Breast epithelium (tissue), 4 donors: ENCODE measurements at regions not wholly inside any gene's neighbourhood (a gene's known extent, or its start where the extent isn't known, plus 50 kb on each side); places are given as distances from the start of the nearest gene placed in this dataset.

ENCODE experiments used
- DNase-seq, 2 donors: peaks; one replicate each; pipeline ENCODE4 v3.0.0-alpha.2; 2019; ENCODE audit warnings: low spot score in 2 of 2
- H3K27ac ChIP-seq, 2 donors: fragments of 200-600 bp; sonication (generic) in 1 of 2; one replicate each; pipeline ENCODE4 v1.5.1; 2016 to 2019; ENCODE audit warnings: mild to moderate bottlenecking in 1 of 2
- H3K27me3 ChIP-seq, 2 donors: fragments of 200-600 bp; sonication (generic) in 1 of 2; one replicate each; pipeline versions ENCODE4 v1.5.1 to v1.6.0; 2017 to 2019; ENCODE audit warnings: control low read depth in 1 of 2, mild to moderate bottlenecking in 1 of 2
- H3K36me3 ChIP-seq: fragments of 200-600 bp; one replicate; pipeline ENCODE4 v1.5.1; 2019
- H3K4me1 ChIP-seq, 2 donors: fragments of 200-600 bp; sonication (generic); one replicate each; pipeline ENCODE4 v1.5.1; 2016 to 2019; ENCODE audit warnings: control low read depth in 1 of 2
- H3K4me3 ChIP-seq, 3 donors: fragments of 200-600 bp; sonication (generic); 1 replicate in 2 of 3; 2 replicates in 1 of 3; pipeline ENCODE4 v1.5.1; 2016 to 2019; ENCODE audit warnings: mild to moderate bottlenecking in 3 of 3, moderate library complexity in 2 of 3
- H3K9me3 ChIP-seq, 2 donors: fragments of 200-600 bp; sonication (generic) in 1 of 2; one replicate each; pipeline ENCODE4 v1.5.1; 2016 to 2019; ENCODE audit warnings: control low read depth in 1 of 2
- CTCF ChIP-seq, 3 donors: fragments of 450-650 bp; IDR thresholded peaks; one replicate each; pipeline ENCODE4 v1.5.1; 2016 to 2017; ENCODE audit warnings: antibody characterized with exemption in 3 of 3, mild to moderate bottlenecking in 3 of 3, moderate library complexity in 3 of 3
- POLR2A ChIP-seq: fragments of 450-650 bp; IDR thresholded peaks from one replicate; pipeline ENCODE4 v1.6.1; 2016; ENCODE audit warnings: antibody characterized with exemption, mild to moderate bottlenecking, moderate library complexity
- POLR2AphosphoS5 ChIP-seq, 3 donors: sonication (generic); formaldehyde crosslinking; IDR thresholded peaks; one replicate each; pipeline ENCODE4 v1.6.1; 2017; ENCODE audit warnings: antibody characterized with exemption in 3 of 3
- intact Hi-C: fragments of 100-400 bp; cut with DNase I; formaldehyde crosslinking; loops from one replicate; pipeline ENCODE4 v1.15.1; 2023; ENCODE audit warnings: low total_unique reads

GRCh38 chr20:51077686-51078060 is 54.8 kb upstream of the KCNG1 start:
- peaks cover 0 to 20% of the 10 kb centered on the region in 2 donors for H3K27me3 ChIP-seq
- no peak for DNase-seq
- H3K36me3 ChIP-seq: no peaks in the 10 kb centered on the region
- intact Hi-C loops: no loop called here
- no peak overlapping the region for H3K4me3 ChIP-seq
- H3K27ac ChIP-seq: no peak overlapping the region
- TF ChIP-seq POLR2A: no peak
- no peak for TF ChIP-seq POLR2AphosphoS5 (IDR thresholded peaks at IDR 0.05)
- no peak for TF ChIP-seq CTCF (IDR thresholded peaks at IDR 0.05)
- no peaks in the 10 kb centered on the region for H3K9me3 ChIP-seq
- H3K4me1 ChIP-seq: no peaks in the 10 kb centered on the region

GRCh38 chr20:51076786-51077685 is 54.1 kb upstream of the KCNG1 start:
- intact Hi-C loops: no loop called here
- H3K27ac ChIP-seq: no peak overlapping the region
- no peaks in the 10 kb centered on the region for H3K36me3 ChIP-seq
- H3K27me3 ChIP-seq: peaks cover 0 to 19% of the 10 kb centered on the region in 2 donors
- no peak for DNase-seq
- H3K4me1 ChIP-seq: no peaks in the 10 kb centered on the region
- TF ChIP-seq POLR2AphosphoS5 (IDR thresholded peaks at IDR 0.05) (no peak), CTCF (IDR thresholded peaks at IDR 0.05) (no peak), POLR2A (no peak)
- no peaks in the 10 kb centered on the region for H3K9me3 ChIP-seq
- H3K4me3 ChIP-seq: no peak overlapping the region

GRCh38 chr20:51074062-51074461 is 51.2 kb upstream of the KCNG1 start:
- no peak for DNase-seq
- H3K4me3 ChIP-seq: no peak overlapping the region
- TF ChIP-seq POLR2A (no peak), POLR2AphosphoS5 (IDR thresholded peaks at IDR 0.05) (no peak), CTCF (IDR thresholded peaks at IDR 0.05) (no peak)
- H3K27ac ChIP-seq: no peak overlapping the region
- no peaks in the 10 kb centered on the region for H3K9me3 ChIP-seq
- peaks cover 0 to 25% of the 10 kb centered on the region in 2 donors for H3K27me3 ChIP-seq
- H3K4me1 ChIP-seq: no peaks in the 10 kb centered on the region
- H3K36me3 ChIP-seq: no peaks in the 10 kb centered on the region
- intact Hi-C loops: no loop called here
